ENCODE measurements at regions not wholly inside any gene's neighbourhood (a gene's known extent, or its start where the extent isn't known, plus 50 kb on each side); places are given as distances from the start of the nearest gene placed in this dataset.

DNA sequence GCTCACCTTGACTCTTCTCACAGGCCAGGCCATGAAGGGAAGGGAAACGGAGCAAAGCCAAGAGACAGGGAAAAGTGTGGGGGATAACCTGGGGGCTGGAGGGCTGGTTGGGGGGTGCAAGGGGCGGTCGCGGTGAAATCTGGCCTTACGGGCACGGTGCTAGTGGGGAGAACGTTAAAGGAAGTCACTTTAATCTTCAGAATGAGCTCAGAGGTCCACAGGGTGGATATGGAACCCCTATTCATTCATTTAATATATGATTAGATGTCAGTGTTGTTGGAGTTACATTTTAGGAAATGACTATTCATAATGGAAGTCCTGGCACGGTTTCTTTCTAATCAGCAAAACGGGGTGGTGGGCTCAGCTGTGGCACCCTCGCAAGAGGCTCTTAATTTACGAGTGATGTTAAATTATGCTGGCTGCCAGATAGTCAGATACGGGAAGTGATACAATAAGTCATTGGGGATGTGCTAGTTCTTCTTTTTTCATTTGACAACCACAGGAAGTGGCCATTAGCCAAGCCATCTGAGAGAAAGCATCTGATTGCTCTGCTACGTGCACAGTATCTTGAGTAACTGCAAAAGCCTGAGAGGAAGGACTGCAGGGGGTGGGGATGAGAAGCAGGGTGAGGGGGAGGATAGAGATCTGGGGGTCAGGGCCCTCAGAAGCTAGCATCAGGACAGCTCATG lies 253.0 kb downstream of the QKI start:
- TF ChIP-seq CTCF (IDR thresholded peaks at IDR 0.05) (no peak), POLR2AphosphoS5 (IDR thresholded peaks at IDR 0.05; ENCODE audit: insufficient read depth in 1 of 2, low read depth in 1 of 2) (no peak), POLR2A (IDR thresholded peaks at IDR 0.05) (no peak)
